K562 (cell line): ENCODE measurements at regions not wholly inside any gene's neighbourhood (a gene's known extent, or its start where the extent isn't known, plus 50 kb on each side); places are given as distances from the start of the nearest gene placed in this dataset.

Source experiments
- ATAC-seq: fragments of 200-7000 bp; cut with Tn5 transposase; 3 replicates; pipeline ENCODE4 v1.9.1; 2020; ENCODE audit warnings: moderate library complexity
- BruUV-seq: library from RNA; stranded (reverse); fragments of 400-500 nt; replicated peaks from 2 replicates; lab custom pipeline; 2021; lab: Mats Ljungman, UMichigan
- CTCF ChIA-PET: fragments of 300-600 bp; formaldehyde crosslinking; extraction: SDS; loops from one replicate; lab custom pipeline; 2021; ENCODE audit warnings: low intra/inter-chr PET ratio; lab: Yijun Ruan, JAX
- POLR2A ChIA-PET: fragments of 300-600, 350-650 bp; sonication (Branson Sonifier 250); formaldehyde crosslinking; extraction: SDS; loops from one replicate; lab custom pipeline; 2021; ENCODE audit warnings: antibody characterized with exemption, inconsistent platforms; lab: Yijun Ruan, JAX
- DNase-seq, 4 experiments: peaks; one replicate each; pipeline versions ENCODE4 v3.0.0 to v3.0.0-alpha.2; 2011 to 2018; ENCODE audit warnings: low spot score in 3 of 4, mixed read lengths in 3 of 4; ENCODE audit errors: extremely low read depth in 1 of 4
- FAIRE-seq: peaks from 2 replicates; lab custom pipeline; 2011; peaks lifted over from hg19 to GRCh38; lab: Jason Lieb, UNC
- H2AFZ ChIP-seq: 2 replicates; pipeline ENCODE4 v1.6.0; 2011; ENCODE audit warnings: low read depth, low read length, control low read depth, inconsistent platforms
- H3K27ac ChIP-seq: fragments of 200-600 bp; 3 replicates; pipeline ENCODE4 v1.8.0; 2011; ENCODE audit warnings: low read depth, mild to moderate bottlenecking, control low read depth, inconsistent platforms, low read length, moderate library complexity, mixed read lengths; ENCODE audit errors: extremely low read depth
- H3K27me3 ChIP-seq, 2 experiments: fragments of 300-600 bp in 1 of 2; 2 replicates in 1 of 2; 3 replicates in 1 of 2; pipeline versions ENCODE4 v1.6.0 to v1.8.0; 2011; ENCODE audit warnings: inconsistent platforms in 2 of 2, low read length in 2 of 2, mild to moderate bottlenecking in 1 of 2, mixed read lengths in 1 of 2, moderate library complexity in 1 of 2; ENCODE audit not compliant: control insufficient read depth in 2 of 2, insufficient read depth in 2 of 2
- H3K36me3 ChIP-seq: fragments of 300-600 bp; 3 replicates; pipeline ENCODE4 v1.8.0; 2011; ENCODE audit warnings: mild to moderate bottlenecking, low read length, inconsistent platforms; ENCODE audit not compliant: control insufficient read depth, insufficient read depth
- H3K4me1 ChIP-seq, 2 experiments: fragments of 200-600 bp in 1 of 2; replicated peaks in 1 of 2; 2 replicates in 1 of 2; 3 replicates in 1 of 2; pipeline versions ENCODE4 v1.5.1 to v1.8.0; 2011; ENCODE audit warnings: inconsistent platforms in 2 of 2, low read length in 2 of 2, mild to moderate bottlenecking in 1 of 2, mixed read lengths in 1 of 2, moderate library complexity in 1 of 2; ENCODE audit not compliant: control insufficient read depth in 2 of 2, insufficient read depth in 2 of 2
- H3K4me2 ChIP-seq: 2 replicates; pipeline ENCODE4 v1.6.1; 2011; ENCODE audit warnings: low read length, control low read depth, inconsistent platforms, mixed read lengths; ENCODE audit not compliant: insufficient read depth
- H3K4me3 ChIP-seq: fragments of 200-600 bp; sonication (generic), shearing (Covaris generic); 2 replicates; pipeline ENCODE4 v1.5.1; 2016; ENCODE audit warnings: control low read depth, inconsistent platforms
- H3K79me2 ChIP-seq: fragments of 200-600 bp; 3 replicates; pipeline ENCODE4 v1.8.0; 2011; ENCODE audit warnings: low read length, inconsistent platforms; ENCODE audit not compliant: control insufficient read depth, insufficient read depth
- H3K9ac ChIP-seq, 2 experiments: 2 replicates each; pipeline versions ENCODE4 v1.6.0 to v1.6.1; 2011; ENCODE audit warnings: low read depth in 2 of 2, low read length in 2 of 2, control low read depth in 1 of 2, inconsistent platforms in 1 of 2, mild to moderate bottlenecking in 1 of 2, mixed read lengths in 1 of 2; ENCODE audit not compliant: insufficient read depth in 1 of 2
- H3K9me1 ChIP-seq: one replicate; pipeline ENCODE4 v1.6.0; 2011; ENCODE audit warnings: inconsistent platforms, mild to moderate bottlenecking, low read length, moderate library complexity; ENCODE audit not compliant: control insufficient read depth, insufficient read depth
- H3K9me3 ChIP-seq: replicated peaks from 2 replicates; pipeline ENCODE4 v1.5.1; 2011; ENCODE audit warnings: low read depth, low read length, inconsistent platforms; ENCODE audit not compliant: control insufficient read depth, insufficient read depth
- H4K20me1 ChIP-seq: replicated peaks from 2 replicates; pipeline ENCODE4 v1.6.1; 2011; ENCODE audit warnings: low read length, inconsistent platforms, mixed read lengths; ENCODE audit not compliant: control insufficient read depth, insufficient read depth
- E2F1 ChIP-seq: sonication (generic); formaldehyde crosslinking; IDR thresholded peaks from 2 replicates; pipeline ENCODE4 v1.8.1; 2023; ENCODE audit warnings: mild to moderate bottlenecking, missing genetic modification reagents, moderate library complexity
- GTF2A2 ChIP-seq: IDR thresholded peaks from 2 replicates; pipeline ENCODE4 v1.6.1; 2016; ENCODE audit warnings: mild to moderate bottlenecking, missing genetic modification characterization, missing compliant biosample characterization
- HNRNPH1 ChIP-seq: fragments of 200-400 bp; formaldehyde crosslinking; optimal IDR thresholded peaks from 2 replicates; pipeline ENCODE3; 2017; ENCODE audit warnings: low read depth, mild to moderate bottlenecking, low read length, moderate library complexity
- NKRF ChIP-seq: fragments of 450-650 bp; IDR thresholded peaks from 2 replicates; pipeline ENCODE4 v1.6.1; 2016; ENCODE audit warnings: borderline replicate concordance
- PHB2 ChIP-seq: fragments of 450-650 bp; IDR thresholded peaks from 2 replicates; pipeline ENCODE4 v1.6.1; 2017; ENCODE audit warnings: low read depth
- RBM39 ChIP-seq: fragments of 200-400 bp; formaldehyde crosslinking; optimal IDR thresholded peaks from 2 replicates; pipeline ENCODE3; 2018; ENCODE audit warnings: low read depth, low read length
- TCF7 ChIP-seq: sonication (generic); IDR thresholded peaks from 2 replicates; pipeline ENCODE4 v1.6.1; 2016; ENCODE audit warnings: antibody characterized with exemption, borderline replicate concordance
- ZNF143 ChIP-seq: sonication (generic); formaldehyde crosslinking; IDR thresholded peaks from 2 replicates; pipeline ENCODE4 v1.9.0; 2022; ENCODE audit warnings: mild to moderate bottlenecking, missing genetic modification reagents
- in situ Hi-C: fragments of 300-500 bp; cut with MboI; formaldehyde crosslinking; loops from 4 replicates; pipeline ENCODE4 v1.15.0; 2018; ENCODE audit warnings: inconsistent platforms, mixed read lengths
- intact Hi-C: fragments of 100-400 bp; cut with micrococcal nuclease; formaldehyde crosslinking; loops from 2 replicates; pipeline ENCODE4 v1.14.2; 2022

- DNase-seq = no peak
- intact Hi-C loops (no loop called here), in situ Hi-C loops (no loop called here)
- BruUV-seq = no TSS peak
- Histone ChIP-seq H3K27me3 (no peaks in the 10 kb centered on the region), H3K79me2 (no peaks in the 10 kb centered on the region), H2AFZ (no peak overlapping the region), H3K9me3 (no peaks in the 10 kb centered on the region), H3K4me1 (no peaks in the 10 kb centered on the region), H4K20me1 (no peaks in the 10 kb centered on the region), H3K27ac (no peak overlapping the region), H3K36me3 (no peaks in the 10 kb centered on the region), H3K4me2 (no peak overlapping the region), H3K9ac (no peak overlapping the region), H3K4me3 (no peak overlapping the region), H3K9me1 (no peaks in the 10 kb centered on the region)
- ATAC-seq = no peak
- no peak for TF ChIP-seq RBM39
- TF ChIP-seq PHB2 = no peak
- no peak for TF ChIP-seq NKRF
- no peak for TF ChIP-seq TCF7
- no peak for TF ChIP-seq HNRNPH1
- TF ChIP-seq GTF2A2 = no peak
- TF ChIP-seq ZNF143 (CRISPR knock-in tag) = no peak
- TF ChIP-seq E2F1 = no peak
- ChIA-PET POLR2A (no interaction called here), CTCF (no interaction called here)
- FAIRE-seq = no peak
These were observed 134.9 kb downstream of the FSCB start for GRCh38 chr14:44372231-44372630.
